ENCODE measurements at regions not wholly inside any gene's neighbourhood (a gene's known extent, or its start where the extent isn't known, plus 50 kb on each side); places are given as distances from the start of the nearest gene placed in this dataset.

DNA sequence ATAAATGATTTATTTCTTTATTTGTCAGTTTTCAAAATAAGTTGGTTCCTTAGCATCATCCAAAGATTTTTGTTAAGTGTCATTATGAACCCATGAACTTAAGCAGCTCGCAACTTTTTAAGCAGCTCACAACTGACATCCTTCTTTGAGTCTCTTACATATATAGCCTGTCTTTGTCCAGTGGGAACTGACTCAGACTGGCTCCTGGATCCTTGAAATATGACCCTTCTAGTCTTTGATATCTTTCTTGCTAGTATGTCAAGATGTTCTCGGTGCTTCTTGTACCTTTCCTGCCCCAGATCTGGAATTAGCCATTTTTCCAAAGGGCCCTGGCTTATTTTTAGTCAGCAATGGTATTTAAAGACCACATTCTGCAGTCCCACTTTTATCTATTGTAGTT lies 53.9 kb upstream of the ARID5B start:
- no peaks in the 10 kb centered on the region for H3K9me3 Mint-ChIP-seq (ENCODE audit: unreplicated experiment)
- DNase-seq (ENCODE audit: low spot score), result no peak
- TF ChIP-seq, protein P1, sequence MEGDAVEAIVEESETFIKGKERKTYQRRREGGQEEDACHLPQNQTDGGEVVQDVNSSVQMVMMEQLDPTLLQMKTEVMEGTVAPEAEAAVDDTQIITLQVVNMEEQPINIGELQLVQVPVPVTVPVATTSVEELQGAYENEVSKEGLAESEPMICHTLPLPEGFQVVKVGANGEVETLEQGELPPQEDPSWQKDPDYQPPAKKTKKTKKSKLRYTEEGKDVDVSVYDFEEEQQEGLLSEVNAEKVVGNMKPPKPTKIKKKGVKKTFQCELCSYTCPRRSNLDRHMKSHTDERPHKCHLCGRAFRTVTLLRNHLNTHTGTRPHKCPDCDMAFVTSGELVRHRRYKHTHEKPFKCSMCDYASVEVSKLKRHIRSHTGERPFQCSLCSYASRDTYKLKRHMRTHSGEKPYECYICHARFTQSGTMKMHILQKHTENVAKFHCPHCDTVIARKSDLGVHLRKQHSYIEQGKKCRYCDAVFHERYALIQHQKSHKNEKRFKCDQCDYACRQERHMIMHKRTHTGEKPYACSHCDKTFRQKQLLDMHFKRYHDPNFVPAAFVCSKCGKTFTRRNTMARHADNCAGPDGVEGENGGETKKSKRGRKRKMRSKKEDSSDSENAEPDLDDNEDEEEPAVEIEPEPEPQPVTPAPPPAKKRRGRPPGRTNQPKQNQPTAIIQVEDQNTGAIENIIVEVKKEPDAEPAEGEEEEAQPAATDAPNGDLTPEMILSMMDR (IDR thresholded peaks at IDR 0.05; ENCODE audit: unreplicated experiment), result no peak
- H3K4me1 Mint-ChIP-seq (ENCODE audit: unreplicated experiment), result peaks cover 5% of the 10 kb centered on the region
- no peak overlapping the region for H3K4me3 Mint-ChIP-seq (ENCODE audit: unreplicated experiment)
- H3K27ac Mint-ChIP-seq (ENCODE audit: unreplicated experiment), result no peak overlapping the region
- peaks cover 2% of the 10 kb centered on the region for H3K27me3 Mint-ChIP-seq (ENCODE audit: unreplicated experiment)
- no peaks in the 10 kb centered on the region for H3K36me3 Mint-ChIP-seq (ENCODE audit: low read depth, unreplicated experiment)

DNA sequence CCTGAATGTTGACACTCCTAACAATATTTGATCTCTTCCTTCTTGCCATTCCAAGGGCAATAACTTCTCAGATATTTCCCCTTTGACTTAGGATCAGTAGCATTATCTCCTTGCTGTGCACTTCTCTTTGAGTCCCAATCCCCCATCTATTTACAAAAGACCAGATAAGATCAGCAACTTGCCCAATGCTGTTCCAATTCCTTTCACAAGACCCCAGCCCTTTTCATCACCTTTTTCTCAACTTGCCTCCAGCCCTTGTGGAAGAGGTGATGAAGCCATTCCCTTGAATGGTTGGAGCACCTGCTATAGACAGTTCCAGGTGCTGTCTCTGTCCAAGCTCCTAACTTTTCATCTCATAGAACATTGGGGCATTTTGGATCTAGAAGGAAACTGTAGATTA lies 51.1 kb upstream of the ARID5B start:
- Mint-ChIP-seq H3K4me3 (ENCODE audit: unreplicated experiment) (no peak overlapping the region), H3K9me3 (ENCODE audit: unreplicated experiment) (no peaks in the 10 kb centered on the region), H3K4me1 (ENCODE audit: unreplicated experiment) (peaks cover 4% of the 10 kb centered on the region), H3K27ac (ENCODE audit: unreplicated experiment) (no peak overlapping the region), H3K27me3 (ENCODE audit: unreplicated experiment) (no peaks in the 10 kb centered on the region), H3K36me3 (ENCODE audit: low read depth, unreplicated experiment) (no peaks in the 10 kb centered on the region)
- DNase-seq (ENCODE audit: low spot score), result no peak
- TF ChIP-seq, protein P1 (IDR thresholded peaks at IDR 0.05; ENCODE audit: unreplicated experiment), result no peak
